Body of pancreas (tissue), 4 donors: ENCODE measurements at regions not wholly inside any gene's neighbourhood (a gene's known extent, or its start where the extent isn't known, plus 50 kb on each side); places are given as distances from the start of the nearest gene placed in this dataset.

Experiments
- POLR2A ChIP-seq, 3 donors: fragments of 450-650 bp; IDR thresholded peaks; one replicate each; pipeline ENCODE4 v1.6.1; 2016; ENCODE audit warnings: antibody characterized with exemption in 3 of 3, mild to moderate bottlenecking in 2 of 3
- TF ChIP-seq, protein P1 (sequence below), 7 experiments: fragments of 450-650 bp in 4 of 7; fragments of 200-600 bp in 3 of 7; sonication (generic) in 3 of 7; IDR thresholded peaks; one replicate each; pipeline ENCODE4 v1.5.1; 2016 to 2019; ENCODE audit warnings: antibody characterized with exemption in 7 of 7

DNA sequence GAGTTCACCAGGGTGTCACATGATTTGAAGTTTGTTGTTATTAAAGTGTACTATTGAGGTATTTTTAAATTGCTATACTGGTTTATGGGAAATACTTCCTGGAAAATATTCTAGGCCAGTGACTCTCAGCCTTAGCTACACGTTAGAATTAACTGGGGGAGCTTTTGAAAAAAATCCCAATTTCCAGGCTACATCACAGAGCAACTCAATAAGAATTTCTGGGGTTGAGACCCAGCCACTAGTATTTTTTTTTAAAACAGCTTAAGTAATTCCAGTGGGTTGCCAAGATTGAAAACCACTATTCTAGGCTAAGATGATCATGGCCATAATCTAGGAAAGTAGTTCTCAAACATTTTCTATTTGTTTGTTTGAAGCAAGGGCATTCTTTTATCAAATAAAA is 142.9 kb upstream of the GRIA1 start:
- TF ChIP-seq POLR2A (IDR thresholded peaks at IDR 0.05): no peak
- TF ChIP-seq, protein P1, sequence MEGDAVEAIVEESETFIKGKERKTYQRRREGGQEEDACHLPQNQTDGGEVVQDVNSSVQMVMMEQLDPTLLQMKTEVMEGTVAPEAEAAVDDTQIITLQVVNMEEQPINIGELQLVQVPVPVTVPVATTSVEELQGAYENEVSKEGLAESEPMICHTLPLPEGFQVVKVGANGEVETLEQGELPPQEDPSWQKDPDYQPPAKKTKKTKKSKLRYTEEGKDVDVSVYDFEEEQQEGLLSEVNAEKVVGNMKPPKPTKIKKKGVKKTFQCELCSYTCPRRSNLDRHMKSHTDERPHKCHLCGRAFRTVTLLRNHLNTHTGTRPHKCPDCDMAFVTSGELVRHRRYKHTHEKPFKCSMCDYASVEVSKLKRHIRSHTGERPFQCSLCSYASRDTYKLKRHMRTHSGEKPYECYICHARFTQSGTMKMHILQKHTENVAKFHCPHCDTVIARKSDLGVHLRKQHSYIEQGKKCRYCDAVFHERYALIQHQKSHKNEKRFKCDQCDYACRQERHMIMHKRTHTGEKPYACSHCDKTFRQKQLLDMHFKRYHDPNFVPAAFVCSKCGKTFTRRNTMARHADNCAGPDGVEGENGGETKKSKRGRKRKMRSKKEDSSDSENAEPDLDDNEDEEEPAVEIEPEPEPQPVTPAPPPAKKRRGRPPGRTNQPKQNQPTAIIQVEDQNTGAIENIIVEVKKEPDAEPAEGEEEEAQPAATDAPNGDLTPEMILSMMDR (IDR thresholded peaks at IDR 0.05): no peak
